IPS-15b (cell line): ENCODE measurements at regions not wholly inside any gene's neighbourhood (a gene's known extent, or its start where the extent isn't known, plus 50 kb on each side); places are given as distances from the start of the nearest gene placed in this dataset.

ENCODE experiments used
- H3K27me3 ChIP-seq: one replicate; pipeline ENCODE4 v1.6.1; 2013; ENCODE audit warnings: low read length; ENCODE audit not compliant: control insufficient read depth, insufficient read depth
- H3K36me3 ChIP-seq: one replicate; pipeline ENCODE4 v1.6.1; 2013; ENCODE audit warnings: low read length; ENCODE audit not compliant: control insufficient read depth, insufficient read depth
- H3K4me1 ChIP-seq: one replicate; pipeline ENCODE4 v1.6.1; 2013; ENCODE audit warnings: mild to moderate bottlenecking, low read length; ENCODE audit not compliant: control insufficient read depth, insufficient read depth
- H3K4me3 ChIP-seq: one replicate; pipeline ENCODE4 v1.5.1; 2013; ENCODE audit warnings: low read depth, low read length
- H3K9ac ChIP-seq: one replicate; pipeline ENCODE4 v1.6.1; 2013; ENCODE audit warnings: low read depth, mild to moderate bottlenecking, low read length
- H3K9me3 ChIP-seq: one replicate; pipeline ENCODE4 v1.6.1; 2013; ENCODE audit warnings: mild to moderate bottlenecking, low read length; ENCODE audit not compliant: control insufficient read depth, insufficient read depth

- Histone ChIP-seq H3K9me3 (peaks cover 7% of the 10 kb centered on the region), H3K4me3 (no peak overlapping the region), H3K9ac (no peak overlapping the region), H3K36me3 (peaks cover 2% of the 10 kb centered on the region), H3K27me3 (no peaks in the 10 kb centered on the region), H3K4me1 (no peaks in the 10 kb centered on the region)
These were observed 102.8 kb downstream of the ERMARD start for GRCh38 chr6:169854083-169854725.

GRCh38 chr6:169853196-169854082 lies 102.0 kb downstream of the ERMARD start:
- no peak overlapping the region for H3K9ac ChIP-seq
- peaks cover 7% of the 10 kb centered on the region for H3K9me3 ChIP-seq
- no peak overlapping the region for H3K4me3 ChIP-seq
- peaks cover 2% of the 10 kb centered on the region for H3K36me3 ChIP-seq
- H3K4me1 ChIP-seq: no peaks in the 10 kb centered on the region
- no peaks in the 10 kb centered on the region for H3K27me3 ChIP-seq

- Histone ChIP-seq H3K4me3 (no peak overlapping the region), H3K36me3 (peaks cover 2% of the 10 kb centered on the region), H3K27me3 (no peaks in the 10 kb centered on the region), H3K9me3 (peaks cover 1% of the 10 kb centered on the region), H3K4me1 (no peaks in the 10 kb centered on the region), H3K9ac (no peak overlapping the region)
These were observed 101.2 kb downstream of the ERMARD start for GRCh38 chr6:169852504-169853195.

- Histone ChIP-seq H3K27me3 (no peaks in the 10 kb centered on the region), H3K36me3 (peaks cover 2% of the 10 kb centered on the region), H3K4me3 (no peak overlapping the region), H3K9me3 (no peaks in the 10 kb centered on the region), H3K9ac (no peak overlapping the region), H3K4me1 (no peaks in the 10 kb centered on the region)
These were observed 100.5 kb downstream of the ERMARD start for GRCh38 chr6:169851641-169852503.

- H3K4me1 ChIP-seq: no peaks in the 10 kb centered on the region
- peaks cover 2% of the 10 kb centered on the region for H3K36me3 ChIP-seq
- no peaks in the 10 kb centered on the region for H3K9me3 ChIP-seq
- H3K4me3 ChIP-seq: no peak overlapping the region
- H3K9ac ChIP-seq: no peak overlapping the region
- no peaks in the 10 kb centered on the region for H3K27me3 ChIP-seq
These were observed 99.3 kb downstream of the ERMARD start for GRCh38 chr6:169850746-169851145.

GRCh38 chr6:169850154-169850553 lies 98.7 kb downstream of the ERMARD start:
- Histone ChIP-seq H3K27me3 (no peaks in the 10 kb centered on the region), H3K9me3 (no peaks in the 10 kb centered on the region), H3K9ac (no peak overlapping the region), H3K4me1 (no peaks in the 10 kb centered on the region), H3K4me3 (no peak overlapping the region), H3K36me3 (peaks cover 2% of the 10 kb centered on the region)

GRCh38 chr6:169849396-169849795 lies 98.0 kb downstream of the ERMARD start:
- Histone ChIP-seq H3K9ac (no peak overlapping the region), H3K4me1 (no peaks in the 10 kb centered on the region), H3K27me3 (no peaks in the 10 kb centered on the region), H3K4me3 (no peak overlapping the region), H3K36me3 (peaks cover 2% of the 10 kb centered on the region), H3K9me3 (no peaks in the 10 kb centered on the region)

GRCh38 chr6:169848946-169849345 lies 97.5 kb downstream of the ERMARD start:
- no peaks in the 10 kb centered on the region for H3K27me3 ChIP-seq
- H3K9ac ChIP-seq: no peak overlapping the region
- H3K36me3 ChIP-seq: peaks cover 2% of the 10 kb centered on the region
- H3K9me3 ChIP-seq: no peaks in the 10 kb centered on the region
- no peak overlapping the region for H3K4me3 ChIP-seq
- no peaks in the 10 kb centered on the region for H3K4me1 ChIP-seq

GRCh38 chr6:169847901-169848311 lies 96.5 kb downstream of the ERMARD start:
- H3K4me3 ChIP-seq: no peak overlapping the region
- H3K9ac ChIP-seq: no peak overlapping the region
- no peaks in the 10 kb centered on the region for H3K27me3 ChIP-seq
- peaks cover 2% of the 10 kb centered on the region for H3K36me3 ChIP-seq
- H3K9me3 ChIP-seq: no peaks in the 10 kb centered on the region
- no peaks in the 10 kb centered on the region for H3K4me1 ChIP-seq

GRCh38 chr6:169847141-169847674 lies 95.8 kb downstream of the ERMARD start:
- Histone ChIP-seq H3K27me3 (no peaks in the 10 kb centered on the region), H3K9ac (no peak overlapping the region), H3K9me3 (no peaks in the 10 kb centered on the region), H3K4me3 (no peak overlapping the region), H3K36me3 (peaks cover 2% of the 10 kb centered on the region), H3K4me1 (no peaks in the 10 kb centered on the region)
